ENCODE measurements at regions not wholly inside any gene's neighbourhood (a gene's known extent, or its start where the extent isn't known, plus 50 kb on each side); places are given as distances from the start of the nearest gene placed in this dataset.

- no peak overlapping the region for H3K27ac ChIP-seq (ENCODE audit: low read length)
- no peak overlapping the region for H3K4me2 ChIP-seq (ENCODE audit: low read length)
- no peaks in the 10 kb centered on the region for H3F3A ChIP-seq (ENCODE audit: insufficient read depth, low read length, poor library complexity, severe bottlenecking)
- no peaks in the 10 kb centered on the region for H3K36me3 ChIP-seq (ENCODE audit: insufficient read depth, low read length)
- no peak overlapping the region for H3K9ac ChIP-seq (ENCODE audit: low read length)
- H3K9me3 ChIP-seq (ENCODE audit: low read length) = no peaks in the 10 kb centered on the region
- H3K27me3 ChIP-seq (ENCODE audit: insufficient read depth, low read depth, low read length) = no peaks in the 10 kb centered on the region
- no peak overlapping the region for H3K4me3 ChIP-seq (ENCODE audit: low read length)
- H2AFZ ChIP-seq (ENCODE audit: low read depth, low read length) = no peak overlapping the region
- TF ChIP-seq CTCF (IDR thresholded peaks at IDR 0.05; ENCODE audit: poor library complexity, severe bottlenecking) (no peak), TAF1 (IDR thresholded peaks at IDR 0.05; ENCODE audit: low read depth) (no peak), MXI1 (conservative IDR thresholded peaks at IDR 0.05; ENCODE audit: poor library complexity, severe bottlenecking) (no peak), SMC3 (conservative IDR thresholded peaks at IDR 0.05; ENCODE audit: poor library complexity) (no peak), EZH2 (IDR thresholded peaks at IDR 0.05; ENCODE audit: borderline replicate concordance, insufficient read depth, low read length, poor library complexity, severe bottlenecking) (no peak), POLR2AphosphoS5 (IDR thresholded peaks at IDR 0.05) (no peak), EP300 (conservative IDR thresholded peaks at IDR 0.05; ENCODE audit: poor library complexity, severe bottlenecking) (no peak)
- TF ChIP-seq, protein P1, sequence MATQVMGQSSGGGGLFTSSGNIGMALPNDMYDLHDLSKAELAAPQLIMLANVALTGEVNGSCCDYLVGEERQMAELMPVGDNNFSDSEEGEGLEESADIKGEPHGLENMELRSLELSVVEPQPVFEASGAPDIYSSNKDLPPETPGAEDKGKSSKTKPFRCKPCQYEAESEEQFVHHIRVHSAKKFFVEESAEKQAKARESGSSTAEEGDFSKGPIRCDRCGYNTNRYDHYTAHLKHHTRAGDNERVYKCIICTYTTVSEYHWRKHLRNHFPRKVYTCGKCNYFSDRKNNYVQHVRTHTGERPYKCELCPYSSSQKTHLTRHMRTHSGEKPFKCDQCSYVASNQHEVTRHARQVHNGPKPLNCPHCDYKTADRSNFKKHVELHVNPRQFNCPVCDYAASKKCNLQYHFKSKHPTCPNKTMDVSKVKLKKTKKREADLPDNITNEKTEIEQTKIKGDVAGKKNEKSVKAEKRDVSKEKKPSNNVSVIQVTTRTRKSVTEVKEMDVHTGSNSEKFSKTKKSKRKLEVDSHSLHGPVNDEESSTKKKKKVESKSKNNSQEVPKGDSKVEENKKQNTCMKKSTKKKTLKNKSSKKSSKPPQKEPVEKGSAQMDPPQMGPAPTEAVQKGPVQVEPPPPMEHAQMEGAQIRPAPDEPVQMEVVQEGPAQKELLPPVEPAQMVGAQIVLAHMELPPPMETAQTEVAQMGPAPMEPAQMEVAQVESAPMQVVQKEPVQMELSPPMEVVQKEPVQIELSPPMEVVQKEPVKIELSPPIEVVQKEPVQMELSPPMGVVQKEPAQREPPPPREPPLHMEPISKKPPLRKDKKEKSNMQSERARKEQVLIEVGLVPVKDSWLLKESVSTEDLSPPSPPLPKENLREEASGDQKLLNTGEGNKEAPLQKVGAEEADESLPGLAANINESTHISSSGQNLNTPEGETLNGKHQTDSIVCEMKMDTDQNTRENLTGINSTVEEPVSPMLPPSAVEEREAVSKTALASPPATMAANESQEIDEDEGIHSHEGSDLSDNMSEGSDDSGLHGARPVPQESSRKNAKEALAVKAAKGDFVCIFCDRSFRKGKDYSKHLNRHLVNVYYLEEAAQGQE (IDR thresholded peaks at IDR 0.05; ENCODE audit: borderline replicate concordance) = no peak
- no peaks in the 10 kb centered on the region for H3K79me2 ChIP-seq (replicated peaks; ENCODE audit: insufficient read depth, low read length)
- no peaks in the 10 kb centered on the region for H3K9me2 ChIP-seq (ENCODE audit: insufficient read depth, low read length)
- no peaks in the 10 kb centered on the region for H4K20me1 ChIP-seq (ENCODE audit: insufficient read depth)
Measured at GRCh38 chr10:21314906-21315644, 210.4 kb downstream of the SKIDA1 start.

GRCh38 chr10:21314111-21314626 lies 211.3 kb downstream of the SKIDA1 start:
- H3F3A ChIP-seq (ENCODE audit: insufficient read depth, low read length, poor library complexity, severe bottlenecking) = no peaks in the 10 kb centered on the region
- H4K20me1 ChIP-seq (ENCODE audit: insufficient read depth) = no peaks in the 10 kb centered on the region
- no peaks in the 10 kb centered on the region for H3K9me2 ChIP-seq (ENCODE audit: insufficient read depth, low read length)
- TF ChIP-seq SMC3 (conservative IDR thresholded peaks at IDR 0.05; ENCODE audit: poor library complexity) (no peak), MXI1 (conservative IDR thresholded peaks at IDR 0.05; ENCODE audit: poor library complexity, severe bottlenecking) (no peak), RAD21 (conservative IDR thresholded peaks at IDR 0.05) (no peak), TAF1 (IDR thresholded peaks at IDR 0.05; ENCODE audit: low read depth) (no peak), POLR2AphosphoS5 (IDR thresholded peaks at IDR 0.05) (no peak), EZH2 (IDR thresholded peaks at IDR 0.05; ENCODE audit: borderline replicate concordance, insufficient read depth, low read length, poor library complexity, severe bottlenecking) (no peak), CTCF (IDR thresholded peaks at IDR 0.05; ENCODE audit: poor library complexity, severe bottlenecking) (no peak), EP300 (conservative IDR thresholded peaks at IDR 0.05; ENCODE audit: poor library complexity, severe bottlenecking) (no peak)
- TF ChIP-seq, protein P1 (IDR thresholded peaks at IDR 0.05; ENCODE audit: borderline replicate concordance) = no peak
- no peak overlapping the region for H3K4me2 ChIP-seq (ENCODE audit: low read length)
- no peak overlapping the region for H3K9ac ChIP-seq (ENCODE audit: low read length)
- H3K4me3 ChIP-seq (ENCODE audit: low read length) = no peak overlapping the region
- no peaks in the 10 kb centered on the region for H3K9me3 ChIP-seq (ENCODE audit: low read length)
- no peaks in the 10 kb centered on the region for H3K36me3 ChIP-seq (ENCODE audit: insufficient read depth, low read length)
- no peak overlapping the region for H3K27ac ChIP-seq (ENCODE audit: low read length)
- H2AFZ ChIP-seq (ENCODE audit: low read depth, low read length) = no peak overlapping the region
- no peaks in the 10 kb centered on the region for H3K27me3 ChIP-seq (ENCODE audit: insufficient read depth, low read depth, low read length)
- no peaks in the 10 kb centered on the region for H3K79me2 ChIP-seq (replicated peaks; ENCODE audit: insufficient read depth, low read length)
